AG09309 (cell line): ENCODE measurements at regions not wholly inside any gene's neighbourhood (a gene's known extent, or its start where the extent isn't known, plus 50 kb on each side); places are given as distances from the start of the nearest gene placed in this dataset.

Source experiments
- DNase-seq: peaks from one replicate; pipeline ENCODE4 v3.0.0-alpha.2; 2010; ENCODE audit warnings: low read depth
- H3K4me3 ChIP-seq: 2 replicates; pipeline ENCODE4 v1.5.1; 2011; ENCODE audit warnings: mild to moderate bottlenecking, low read depth, low read length, moderate library complexity; ENCODE audit not compliant: control insufficient read depth
- CTCF ChIP-seq: IDR thresholded peaks from 2 replicates; pipeline ENCODE4 v1.5.1; 2011; ENCODE audit warnings: mild to moderate bottlenecking, low read depth, low read length, inconsistent platforms; ENCODE audit not compliant: insufficient read depth, control insufficient read depth; ENCODE audit errors: missing control alignments

- TF ChIP-seq CTCF, result no peak
- H3K4me3 ChIP-seq, result no peak overlapping the region
- no peak for DNase-seq
These were observed 50.2 kb upstream of the CXCL8 start for GRCh38 chr4:73690051-73690738.
